Fibroblast of lung (primary cell): ENCODE measurements at regions not wholly inside any gene's neighbourhood (a gene's known extent, or its start where the extent isn't known, plus 50 kb on each side); places are given as distances from the start of the nearest gene placed in this dataset.

Source experiments
- DNase-seq, 2 donors: peaks; one replicate each; pipeline versions ENCODE4 v3.0.0 to v3.0.0-alpha.2; 2010; ENCODE audit warnings: low read depth in 2 of 2
- H2AFZ ChIP-seq: 2 replicates; pipeline ENCODE4 v1.5.1; 2012; ENCODE audit warnings: low read length, control low read depth, inconsistent platforms
- H3K27ac ChIP-seq: 2 replicates; pipeline ENCODE4 v1.5.1; 2011; ENCODE audit warnings: low read length, control low read depth; ENCODE audit not compliant: insufficient read depth
- H3K27me3 ChIP-seq: 2 replicates; pipeline ENCODE4 v1.5.1; 2011; ENCODE audit warnings: mild to moderate bottlenecking, low read length; ENCODE audit not compliant: control insufficient read depth, insufficient read depth
- H3K36me3 ChIP-seq: 2 replicates; pipeline ENCODE4 v1.5.1; 2011; ENCODE audit warnings: low read length; ENCODE audit not compliant: control insufficient read depth, insufficient read depth
- H3K4me1 ChIP-seq: 2 replicates; pipeline ENCODE4 v1.5.1; 2011; ENCODE audit warnings: low read length; ENCODE audit not compliant: control insufficient read depth, insufficient read depth; ENCODE audit errors: extremely low read depth
- H3K4me2 ChIP-seq: 2 replicates; pipeline ENCODE4 v1.5.1; 2011; ENCODE audit warnings: low read length, control low read depth; ENCODE audit not compliant: insufficient read depth; ENCODE audit errors: extremely low read depth
- H3K4me3 ChIP-seq, 4 experiments: fragments of 200-600 bp in 1 of 4; sonication (generic) in 1 of 4; replicated peaks in 1 of 4; 2 replicates each; pipeline ENCODE4 v1.5.1; 2011 to 2016; ENCODE audit warnings: low read length in 4 of 4, low read depth in 3 of 4, mild to moderate bottlenecking in 3 of 4, control low read depth in 2 of 4, inconsistent platforms in 1 of 4, mixed read lengths in 1 of 4; ENCODE audit not compliant: insufficient read depth in 1 of 4; ENCODE audit errors: control extremely low read depth in 1 of 4
- H3K79me2 ChIP-seq: 2 replicates; pipeline ENCODE4 v1.5.1; 2012; ENCODE audit warnings: mild to moderate bottlenecking, low read length, inconsistent platforms; ENCODE audit not compliant: control insufficient read depth, insufficient read depth
- H3K9ac ChIP-seq: 2 replicates; pipeline ENCODE4 v1.5.1; 2011; ENCODE audit warnings: mild to moderate bottlenecking, low read length, control low read depth; ENCODE audit not compliant: insufficient read depth
- H3K9me3 ChIP-seq: 2 replicates; pipeline ENCODE4 v1.5.1; 2012; ENCODE audit warnings: low read depth, low read length; ENCODE audit not compliant: control insufficient read depth, insufficient read depth
- H4K20me1 ChIP-seq: 2 replicates; pipeline ENCODE4 v1.5.1; 2011; ENCODE audit warnings: low read length; ENCODE audit not compliant: control insufficient read depth, insufficient read depth; ENCODE audit errors: extremely low read depth
- EZH2 ChIP-seq: IDR thresholded peaks from 2 replicates; pipeline ENCODE4 v1.5.1; 2012; ENCODE audit warnings: low read length, control low read depth, mild to moderate bottlenecking; ENCODE audit errors: missing control alignments
- TF ChIP-seq, protein P1 (sequence below), 2 donors: IDR thresholded peaks in 1 of 2; conservative IDR thresholded peaks in 1 of 2; 1 replicate in 1 of 2; 2 replicates in 1 of 2; pipeline ENCODE4 v1.5.1; 2011 to 2012; ENCODE audit warnings: low read length in 2 of 2, control low read depth in 1 of 2, inconsistent platforms in 1 of 2, low read depth in 1 of 2, mild to moderate bottlenecking in 1 of 2

DNA sequence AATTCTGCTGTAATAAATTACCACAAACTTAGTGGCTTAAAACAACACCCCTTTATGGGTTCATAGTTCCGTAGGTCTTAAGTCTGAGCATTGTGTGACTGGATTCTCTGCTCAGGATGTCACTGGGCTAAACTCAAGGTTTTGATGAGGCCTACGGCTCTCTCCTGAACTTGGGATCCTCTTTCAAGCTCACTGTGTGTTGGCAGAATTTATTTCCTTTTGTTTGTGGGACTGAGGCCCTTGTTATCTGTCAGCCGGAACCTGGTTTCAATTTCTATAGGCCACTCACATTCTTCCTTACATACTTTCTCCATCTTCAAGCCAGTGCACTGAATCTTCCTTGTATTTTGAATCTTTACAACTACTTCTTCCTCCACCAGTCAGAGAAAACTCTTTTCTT, 290.2 kb downstream of the AKAIN1 start:
- no peaks in the 10 kb centered on the region for H3K9me3 ChIP-seq
- no peaks in the 10 kb centered on the region for H3K27me3 ChIP-seq
- no peaks in the 10 kb centered on the region for H3K36me3 ChIP-seq
- H3K9ac ChIP-seq: no peak overlapping the region
- H4K20me1 ChIP-seq: no peaks in the 10 kb centered on the region
- H3K4me1 ChIP-seq: no peaks in the 10 kb centered on the region
- H3K27ac ChIP-seq: no peak overlapping the region
- TF ChIP-seq EZH2: no peak
- TF ChIP-seq, protein P1, sequence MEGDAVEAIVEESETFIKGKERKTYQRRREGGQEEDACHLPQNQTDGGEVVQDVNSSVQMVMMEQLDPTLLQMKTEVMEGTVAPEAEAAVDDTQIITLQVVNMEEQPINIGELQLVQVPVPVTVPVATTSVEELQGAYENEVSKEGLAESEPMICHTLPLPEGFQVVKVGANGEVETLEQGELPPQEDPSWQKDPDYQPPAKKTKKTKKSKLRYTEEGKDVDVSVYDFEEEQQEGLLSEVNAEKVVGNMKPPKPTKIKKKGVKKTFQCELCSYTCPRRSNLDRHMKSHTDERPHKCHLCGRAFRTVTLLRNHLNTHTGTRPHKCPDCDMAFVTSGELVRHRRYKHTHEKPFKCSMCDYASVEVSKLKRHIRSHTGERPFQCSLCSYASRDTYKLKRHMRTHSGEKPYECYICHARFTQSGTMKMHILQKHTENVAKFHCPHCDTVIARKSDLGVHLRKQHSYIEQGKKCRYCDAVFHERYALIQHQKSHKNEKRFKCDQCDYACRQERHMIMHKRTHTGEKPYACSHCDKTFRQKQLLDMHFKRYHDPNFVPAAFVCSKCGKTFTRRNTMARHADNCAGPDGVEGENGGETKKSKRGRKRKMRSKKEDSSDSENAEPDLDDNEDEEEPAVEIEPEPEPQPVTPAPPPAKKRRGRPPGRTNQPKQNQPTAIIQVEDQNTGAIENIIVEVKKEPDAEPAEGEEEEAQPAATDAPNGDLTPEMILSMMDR (conservative IDR thresholded peaks at IDR 0.05 in 1 of 2, IDR thresholded peaks at IDR 0.05 in 1 of 2; ENCODE audit: low read depth in 1 of 2, low read length in 2 of 2): no peak
- no peak overlapping the region for H3K4me2 ChIP-seq
- H3K4me3 ChIP-seq: no peak overlapping the region
- DNase-seq: no peak
- H2AFZ ChIP-seq: no peak overlapping the region
- H3K79me2 ChIP-seq: no peaks in the 10 kb centered on the region

DNA sequence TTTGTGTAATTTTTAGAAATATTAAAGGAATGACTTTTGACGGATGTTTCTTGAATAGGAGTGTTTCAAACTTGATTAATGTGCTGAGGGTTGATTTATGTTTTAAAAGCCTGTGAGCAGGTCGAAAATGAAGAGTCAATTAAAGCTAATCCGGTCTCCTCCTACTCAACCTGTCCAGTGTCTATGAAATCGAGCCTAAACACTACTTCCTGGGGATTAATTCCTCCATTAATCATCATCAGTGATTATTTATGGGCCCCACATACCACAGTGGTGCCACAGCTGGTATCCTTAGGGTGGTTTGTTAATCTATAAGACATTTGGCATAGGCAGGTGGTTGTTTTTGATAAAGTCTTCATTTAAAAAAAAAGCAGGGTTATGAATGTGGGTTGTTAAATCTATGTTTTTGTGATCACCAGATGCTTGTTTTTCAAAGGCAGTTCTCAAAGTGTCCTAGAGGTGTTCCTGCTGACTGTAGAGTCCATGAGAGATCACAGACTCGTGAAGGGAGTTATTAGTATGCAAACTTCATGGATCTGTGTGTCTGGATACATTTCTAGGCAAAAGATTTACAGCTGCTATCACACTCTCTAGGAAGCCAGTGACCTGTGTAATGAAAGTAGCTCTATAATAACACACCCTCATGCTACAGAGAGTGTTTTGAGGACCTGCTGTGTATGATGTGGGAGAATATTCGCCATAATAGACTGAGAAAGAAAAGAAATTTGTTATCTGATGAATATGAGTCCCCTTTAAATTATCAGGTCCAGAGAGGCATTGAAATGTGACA, 308.6 kb downstream of the AKAIN1 start:
- H3K4me1 ChIP-seq: no peaks in the 10 kb centered on the region
- no peak for DNase-seq
- H3K9ac ChIP-seq: no peak overlapping the region
- no peaks in the 10 kb centered on the region for H3K79me2 ChIP-seq
- H4K20me1 ChIP-seq: no peaks in the 10 kb centered on the region
- H3K36me3 ChIP-seq: no peaks in the 10 kb centered on the region
- H3K4me2 ChIP-seq: no peak overlapping the region
- no peak overlapping the region for H3K4me3 ChIP-seq
- H3K27ac ChIP-seq: no peak overlapping the region
- TF ChIP-seq, protein P1 (conservative IDR thresholded peaks at IDR 0.05 in 1 of 2, IDR thresholded peaks at IDR 0.05 in 1 of 2; ENCODE audit: low read depth in 1 of 2, low read length in 2 of 2): no peak
- no peak for TF ChIP-seq EZH2
- H3K9me3 ChIP-seq: no peaks in the 10 kb centered on the region
- H3K27me3 ChIP-seq: no peaks in the 10 kb centered on the region
- H2AFZ ChIP-seq: no peak overlapping the region

DNA sequence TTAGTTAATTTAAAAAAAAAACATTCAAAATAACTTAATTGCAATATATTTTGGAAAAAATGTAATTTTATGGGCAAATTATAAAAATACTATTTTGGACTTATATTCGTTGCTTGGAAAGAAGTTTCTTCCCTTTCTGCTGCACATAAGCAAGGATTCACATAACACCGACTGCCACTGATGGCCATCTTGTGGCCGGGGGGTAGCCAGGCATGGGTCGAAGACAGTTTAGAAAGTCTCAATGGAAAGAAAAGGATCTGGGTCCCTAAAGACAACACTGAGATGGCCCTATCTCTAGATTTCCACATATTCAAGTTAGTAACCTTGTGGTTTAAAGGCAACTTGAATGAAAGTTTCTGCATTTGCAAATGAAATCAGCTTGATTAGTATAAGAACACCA, 318.6 kb downstream of the AKAIN1 start:
- no peaks in the 10 kb centered on the region for H3K27me3 ChIP-seq
- no peaks in the 10 kb centered on the region for H3K9me3 ChIP-seq
- H3K4me3 ChIP-seq: no peak overlapping the region
- TF ChIP-seq, protein P1 (conservative IDR thresholded peaks at IDR 0.05 in 1 of 2, IDR thresholded peaks at IDR 0.05 in 1 of 2; ENCODE audit: low read depth in 1 of 2, low read length in 2 of 2): no peak
- no peak for TF ChIP-seq EZH2
- H2AFZ ChIP-seq: no peak overlapping the region
- H3K4me1 ChIP-seq: no peaks in the 10 kb centered on the region
- no peak overlapping the region for H3K4me2 ChIP-seq
- H3K9ac ChIP-seq: no peak overlapping the region
- no peak for DNase-seq
- no peak overlapping the region for H3K27ac ChIP-seq
- no peaks in the 10 kb centered on the region for H3K36me3 ChIP-seq
- no peaks in the 10 kb centered on the region for H3K79me2 ChIP-seq
- no peaks in the 10 kb centered on the region for H4K20me1 ChIP-seq
